Astrocyte of the hippocampus (primary cell): ENCODE measurements at regions not wholly inside any gene's neighbourhood (a gene's known extent, or its start where the extent isn't known, plus 50 kb on each side); places are given as distances from the start of the nearest gene placed in this dataset.
"Not testable (repeated sequence)": the region's sequence is repeated elsewhere in the genome, so short reads cannot be mapped to it uniquely, and the experiment has no call there.

Experiments
- DNase-seq: peaks from one replicate; pipeline ENCODE4 v3.0.0; 2011; ENCODE audit warnings: low read depth, low spot score

GRCh38 chr12:89829434-89829975, 120.9 kb upstream of the ATP2B1 start:
- peak; percentile 13 for DNase-seq

DNA sequence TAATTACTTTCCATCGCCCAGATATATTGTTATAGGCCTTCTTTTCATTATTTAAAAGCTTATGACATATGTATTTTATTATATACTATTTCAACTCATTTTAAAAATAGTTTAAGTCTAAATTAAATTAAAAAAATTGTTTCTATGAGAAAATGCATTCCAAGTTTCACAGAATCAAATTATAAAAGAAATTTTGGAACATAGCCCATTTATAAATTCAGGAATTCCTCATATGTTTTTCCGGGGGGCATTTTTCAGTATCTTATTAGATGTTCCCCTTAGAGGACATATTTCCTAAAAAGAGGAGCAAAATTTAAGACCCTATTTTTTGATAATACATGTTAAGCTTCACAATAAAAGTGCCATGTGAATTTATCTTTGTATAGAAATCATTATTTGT, 119.9 kb upstream of the ATP2B1 start:
- no peak for DNase-seq

- DNase-seq: no peak
Measured at GRCh38 chr12:89827592-89827991, 119.0 kb upstream of the ATP2B1 start.

GRCh38 chr12:89826468-89826867, 117.8 kb upstream of the ATP2B1 start:
- DNase-seq: no peak

GRCh38 chr12:89825591-89826449, 117.2 kb upstream of the ATP2B1 start:
- DNase-seq: peak; percentile 48

DNA sequence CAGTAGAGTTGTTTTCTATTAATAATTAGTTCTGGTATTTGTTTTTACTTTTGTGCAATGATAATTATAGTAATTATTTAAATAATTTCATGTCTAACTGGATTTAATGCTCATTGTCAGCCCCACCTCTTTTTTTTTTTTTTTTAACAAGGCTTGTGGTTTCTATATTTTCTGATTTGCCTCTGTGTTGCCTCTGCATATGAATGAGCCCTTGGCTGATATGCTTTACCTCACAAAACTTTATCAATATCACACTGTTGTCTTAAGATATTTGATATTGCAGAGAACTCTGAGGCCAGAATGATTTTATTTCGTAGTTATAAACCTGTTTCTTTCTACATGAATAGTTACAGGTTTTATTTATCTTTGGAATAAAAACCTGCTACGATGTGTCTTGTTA, 116.2 kb upstream of the ATP2B1 start:
- no peak for DNase-seq

DNA sequence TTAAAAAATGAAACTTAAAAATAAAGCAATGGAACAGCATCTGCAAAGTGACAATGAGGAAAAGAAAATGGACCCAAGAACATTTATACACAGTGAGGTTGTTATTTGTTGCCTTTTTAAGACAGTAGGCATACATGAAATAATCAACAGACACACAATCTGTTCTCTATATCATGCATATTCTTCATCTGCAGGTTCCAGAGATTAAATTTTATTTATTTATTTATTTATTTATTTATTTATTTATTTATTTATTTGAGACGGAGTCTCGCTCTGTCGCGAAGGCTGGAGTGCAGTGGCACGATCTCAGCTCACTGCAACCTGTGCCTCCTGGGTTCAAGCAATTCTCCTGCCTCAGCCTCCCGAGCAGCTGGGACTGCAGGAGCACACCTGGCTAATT, 114.4 kb upstream of the ATP2B1 start:
- DNase-seq: not testable (repeated sequence)

DNA sequence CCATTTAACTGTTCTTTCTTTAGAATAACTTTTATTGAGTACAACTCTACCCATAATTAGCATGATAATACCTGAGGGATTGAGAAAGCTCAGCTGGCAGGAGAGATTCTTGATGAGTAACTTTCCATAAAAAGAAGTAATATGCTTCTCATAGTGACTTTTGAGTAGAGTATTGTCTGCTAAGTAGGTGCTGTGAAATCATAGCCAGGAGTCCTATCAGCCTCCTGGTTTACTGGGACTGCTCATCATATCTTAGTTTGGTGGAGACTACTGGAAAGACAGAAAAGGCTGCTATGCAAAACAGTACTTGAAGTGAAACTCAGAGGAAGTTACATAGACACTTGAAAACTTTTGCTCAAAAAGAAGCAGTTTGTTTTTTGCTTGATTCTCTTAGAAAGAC, 113.3 kb upstream of the ATP2B1 start:
- peak; percentile 3 for DNase-seq

- no peak for DNase-seq
Measured at GRCh38 chr12:89817501-89818226, 109.0 kb upstream of the ATP2B1 start.

GRCh38 chr12:89815225-89815624, 106.6 kb upstream of the ATP2B1 start:
- DNase-seq: no peak

DNA sequence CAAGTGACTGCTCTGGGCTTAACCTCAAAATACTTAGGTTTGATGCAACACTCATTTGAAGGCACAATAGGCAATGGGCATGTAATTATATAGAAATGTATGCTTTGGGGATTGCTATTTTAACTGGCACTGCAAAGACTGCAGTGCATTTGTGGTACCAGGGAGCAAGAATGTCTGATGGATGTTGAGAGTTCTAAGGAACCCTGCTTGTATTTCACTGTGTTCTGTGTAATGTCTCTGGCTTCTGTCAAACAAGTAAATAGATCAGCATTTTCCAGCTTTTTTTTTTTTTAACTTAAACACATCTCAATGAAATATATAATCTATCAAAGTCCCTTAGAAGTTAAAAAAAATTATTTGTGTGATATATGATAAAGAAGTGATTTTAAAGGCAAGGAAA, 94.8 kb upstream of the ATP2B1 start:
- no peak for DNase-seq

GRCh38 chr12:89801284-89801683, 92.6 kb upstream of the ATP2B1 start:
- DNase-seq: no peak

DNA sequence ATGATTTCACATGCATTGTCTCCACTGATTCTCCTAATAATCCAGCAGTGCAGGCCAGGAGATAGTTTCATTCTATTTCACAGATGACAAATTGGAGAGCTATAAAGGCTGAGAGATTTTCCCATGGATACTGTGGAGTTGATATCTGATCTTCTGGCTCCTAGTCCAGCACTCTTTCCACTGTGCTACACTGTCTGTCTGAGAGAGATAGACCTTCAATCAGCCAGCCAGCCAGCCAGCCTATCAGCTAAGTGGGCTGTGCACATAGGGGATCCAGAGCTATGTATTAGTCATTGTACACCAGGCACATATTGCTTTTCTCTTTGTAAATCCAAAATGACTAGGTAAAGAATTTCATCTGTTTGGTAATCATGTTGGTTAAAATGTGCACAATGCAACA, 91.8 kb upstream of the ATP2B1 start:
- no peak for DNase-seq

DNA sequence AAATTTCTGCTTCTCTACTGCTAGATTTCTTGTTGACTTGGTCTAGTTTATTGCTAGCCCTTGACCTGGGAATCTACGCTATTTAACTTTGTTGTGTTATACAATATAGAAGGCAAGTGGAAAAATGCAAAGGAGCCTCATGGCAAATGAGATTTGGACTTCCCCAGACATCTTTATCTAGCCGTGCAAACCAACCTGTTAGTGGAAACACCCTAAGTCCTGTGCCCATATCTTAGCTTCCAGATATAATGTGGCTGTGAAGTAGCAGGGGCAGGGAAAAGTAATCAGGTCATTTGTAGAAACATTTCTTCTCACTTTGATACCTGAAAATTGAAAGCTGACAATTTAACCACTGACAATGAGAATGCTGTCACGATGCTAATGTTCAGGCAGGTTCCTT, 90.7 kb upstream of the ATP2B1 start:
- no peak for DNase-seq

DNA sequence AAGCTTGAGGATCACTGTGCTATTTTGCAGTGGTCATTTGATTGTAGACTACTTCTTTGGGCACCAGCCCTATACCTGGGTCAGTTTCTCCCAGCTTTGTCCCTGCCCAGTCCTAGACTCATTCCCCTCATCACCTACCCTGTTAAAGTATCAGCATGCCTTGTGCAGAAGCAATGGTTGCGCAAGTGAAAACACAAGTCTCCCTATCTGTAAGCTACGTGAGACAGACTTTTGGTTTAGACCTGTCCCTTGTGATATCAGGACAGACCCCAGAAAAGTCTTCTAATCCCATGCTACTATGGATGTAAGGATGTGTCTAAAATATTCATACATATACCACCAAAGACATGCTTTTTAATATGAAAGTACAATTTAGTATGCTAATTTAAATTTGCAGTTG, 88.8 kb upstream of the ATP2B1 start:
- DNase-seq: no peak

DNA sequence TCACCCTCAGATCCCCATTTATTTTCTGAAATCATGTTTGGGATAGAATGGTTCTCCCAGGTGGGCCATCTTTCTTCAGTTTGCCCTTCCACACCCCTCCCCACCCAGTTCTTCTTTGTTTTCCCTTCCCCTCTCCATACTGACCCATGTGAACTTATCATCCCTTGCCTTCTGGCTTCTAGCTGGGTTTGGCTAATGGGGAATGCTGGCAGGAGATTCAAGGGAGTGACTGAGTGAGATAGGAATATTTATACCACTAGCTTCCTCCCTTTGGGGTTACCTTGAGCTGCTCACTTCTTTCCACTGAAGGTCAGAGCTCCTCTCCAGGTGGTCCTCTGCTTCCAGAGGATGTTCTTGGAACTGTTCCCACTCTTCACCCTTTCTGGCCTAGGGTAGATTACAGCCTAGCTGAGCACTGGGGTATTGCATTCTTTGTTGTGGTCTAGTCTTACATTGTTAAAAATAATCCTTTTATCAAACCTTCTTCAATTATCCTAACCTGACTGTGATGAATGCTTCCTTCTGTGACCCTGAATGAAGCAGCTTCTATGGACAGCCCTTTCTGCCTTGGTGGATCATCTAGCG, 88.3 kb upstream of the ATP2B1 start:
- DNase-seq: no peak

DNA sequence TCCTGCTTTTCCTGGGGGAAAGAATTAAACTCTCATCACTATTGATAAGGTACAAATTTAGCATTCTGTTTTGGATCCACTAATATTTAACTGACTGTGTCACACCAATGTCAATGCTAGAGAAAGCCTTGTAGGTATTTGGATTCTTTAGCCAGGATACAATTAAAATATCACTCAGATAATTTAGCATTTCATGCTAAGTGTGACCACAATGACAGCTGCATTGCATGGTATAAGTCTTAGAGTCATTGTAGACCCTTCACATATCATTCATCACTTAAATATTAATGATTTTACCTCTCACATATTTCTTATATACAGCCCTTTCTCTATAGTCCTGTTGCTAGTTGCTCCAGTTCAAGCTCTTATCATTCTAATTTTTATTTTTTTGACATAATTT, 85.3 kb upstream of the ATP2B1 start:
- DNase-seq: no peak

DNA sequence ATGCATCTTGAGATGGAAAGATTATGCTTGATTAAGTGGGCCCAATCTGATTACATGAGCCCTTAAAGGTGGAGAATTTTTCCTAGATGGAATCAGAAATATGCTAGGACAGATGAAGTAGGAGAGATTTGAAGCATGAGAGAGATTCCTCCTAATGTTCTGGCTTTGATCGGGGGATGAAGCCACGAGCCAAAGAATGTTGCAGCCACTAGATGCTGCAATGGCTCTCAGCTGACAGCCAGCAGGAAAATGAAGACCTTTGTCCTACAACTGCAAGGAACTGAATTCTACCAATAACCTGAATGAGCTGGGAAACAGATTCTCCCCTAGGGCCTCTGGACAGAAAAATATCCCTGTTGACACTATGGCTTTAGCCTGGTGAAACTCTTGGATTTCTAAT, 82.6 kb upstream of the ATP2B1 start:
- DNase-seq: no peak

GRCh38 chr12:89789862-89790261, 81.2 kb upstream of the ATP2B1 start:
- DNase-seq: no peak

- no peak for DNase-seq
Measured at GRCh38 chr12:89787763-89788162, 79.1 kb upstream of the ATP2B1 start.

DNA sequence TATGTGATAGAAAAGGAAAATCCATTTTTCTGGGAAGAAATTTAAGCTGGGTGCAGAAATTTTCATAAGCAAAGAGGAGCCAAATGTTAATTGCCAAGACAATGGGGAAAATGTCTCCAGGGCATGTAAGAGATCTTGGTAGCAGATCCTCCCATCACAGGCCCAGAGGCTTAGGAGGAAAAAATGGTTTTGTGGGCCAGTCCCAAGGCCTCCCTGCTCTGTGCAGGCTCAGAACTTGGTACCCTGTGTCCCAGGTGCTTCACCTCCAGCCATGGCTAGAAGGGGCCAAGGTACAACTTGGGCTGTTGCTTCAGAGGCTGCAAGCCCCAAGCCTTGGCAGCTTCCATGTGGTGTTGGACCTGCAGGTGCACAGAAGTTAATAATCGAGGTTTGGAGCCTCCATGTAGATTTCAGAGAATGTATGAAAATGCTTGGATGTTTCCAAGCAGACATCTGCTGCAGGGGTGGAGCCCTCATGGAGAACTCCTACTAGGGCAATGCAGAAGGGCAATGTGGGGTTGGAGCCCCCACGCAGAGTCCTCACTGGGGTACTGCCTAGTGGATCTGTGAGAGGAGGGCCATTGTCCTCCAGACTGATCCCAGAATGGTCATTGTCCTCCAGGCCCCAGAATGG, 77.7 kb upstream of the ATP2B1 start:
- no peak for DNase-seq
